Suppressor macrophage treated with lipopolysaccharide for 4 hours (primary cell): ENCODE measurements at regions not wholly inside any gene's neighbourhood (a gene's known extent, or its start where the extent isn't known, plus 50 kb on each side); places are given as distances from the start of the nearest gene placed in this dataset.
A peak's percentile ranks its signal among the peaks of the same experiment; 100 is the strongest.

ENCODE experiments used
- DNase-seq: peaks from one replicate; pipeline ENCODE4 v3.0.0-alpha.2; 2020

- DNase-seq, result peak; percentile 54
Observed at GRCh38 chr14:34212172-34212929, 249.7 kb downstream of the SPTSSA start.

GRCh38 chr14:34211732-34212131, 250.3 kb downstream of the SPTSSA start:
- DNase-seq, result peak; percentile 21

DNA sequence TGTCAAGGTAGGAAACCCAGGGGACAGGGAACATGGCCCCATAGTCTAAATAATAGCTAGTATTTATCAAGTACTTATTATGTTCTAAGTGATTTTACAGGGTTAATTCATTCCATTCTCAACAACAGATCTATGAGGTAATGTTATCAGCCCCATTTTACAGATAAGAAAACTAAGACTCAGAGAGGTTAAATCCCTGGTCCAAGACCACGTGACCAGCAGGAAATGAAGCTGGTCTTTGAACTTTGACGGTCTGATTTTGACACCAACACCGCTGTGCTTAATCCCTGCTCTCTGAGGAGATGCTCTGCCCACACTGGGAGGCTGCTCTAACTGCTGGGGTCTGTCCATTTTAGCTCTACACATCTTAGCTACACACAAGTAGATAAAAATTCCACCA, 253.5 kb downstream of the SPTSSA start:
- DNase-seq, result no peak

GRCh38 chr14:34205799-34206198, 254.9 kb upstream of the EGLN3 start:
- no peak for DNase-seq

DNA sequence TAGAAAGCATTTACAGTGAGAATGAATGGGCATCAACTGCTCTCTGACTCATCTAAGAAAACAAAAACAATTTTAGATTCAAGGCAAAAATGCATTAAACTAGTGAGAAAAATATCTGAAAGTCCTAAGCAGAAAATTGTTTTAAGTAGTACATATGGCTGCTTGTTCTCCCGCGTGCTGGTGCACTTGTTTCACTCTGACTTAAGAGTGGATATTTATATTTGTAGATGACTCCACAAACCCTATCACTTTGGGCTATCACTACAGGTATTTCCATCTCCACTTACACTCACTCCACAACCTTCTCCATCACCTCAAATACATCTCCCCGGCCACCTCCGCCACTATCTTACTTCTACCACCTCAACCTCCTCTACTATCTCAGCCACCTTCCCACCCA, 253.9 kb upstream of the EGLN3 start:
- no peak for DNase-seq

GRCh38 chr14:34203251-34203722, 252.4 kb upstream of the EGLN3 start:
- peak; percentile 25 for DNase-seq

DNA sequence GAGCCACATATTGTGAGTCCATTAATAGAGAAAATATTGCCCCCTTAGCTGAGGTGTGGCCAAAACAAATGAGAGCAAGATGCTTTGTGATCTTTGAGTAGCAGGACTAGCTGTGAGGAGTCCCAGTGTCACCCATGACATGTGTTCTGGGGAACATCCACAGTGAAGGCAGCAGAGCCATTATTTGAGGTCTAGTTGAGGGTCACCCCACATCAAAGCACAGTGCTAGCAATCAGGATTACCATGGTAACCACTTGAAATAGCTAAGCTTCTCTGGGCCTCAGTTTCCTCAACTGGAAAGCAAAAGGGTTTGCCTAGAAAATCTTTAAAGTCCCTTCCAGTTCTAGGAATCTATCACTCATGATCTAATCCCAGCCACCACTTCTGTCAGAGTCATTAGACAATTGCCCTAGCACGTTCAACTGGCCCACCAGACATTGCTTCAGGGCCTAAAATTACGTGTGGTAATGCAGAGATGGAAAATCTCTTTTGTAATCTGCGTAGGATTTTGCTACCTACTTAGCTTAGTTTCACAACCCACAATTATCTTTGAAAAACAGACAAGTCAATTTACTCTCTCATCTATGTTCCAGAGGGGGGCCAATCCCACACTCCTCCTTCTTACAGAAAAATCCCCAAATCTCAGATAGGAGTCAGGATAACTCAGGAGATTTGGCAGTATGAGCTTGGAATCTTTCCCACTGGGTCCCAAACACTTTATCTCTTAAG, 251.2 kb upstream of the EGLN3 start:
- peak; percentile 36 for DNase-seq

DNA sequence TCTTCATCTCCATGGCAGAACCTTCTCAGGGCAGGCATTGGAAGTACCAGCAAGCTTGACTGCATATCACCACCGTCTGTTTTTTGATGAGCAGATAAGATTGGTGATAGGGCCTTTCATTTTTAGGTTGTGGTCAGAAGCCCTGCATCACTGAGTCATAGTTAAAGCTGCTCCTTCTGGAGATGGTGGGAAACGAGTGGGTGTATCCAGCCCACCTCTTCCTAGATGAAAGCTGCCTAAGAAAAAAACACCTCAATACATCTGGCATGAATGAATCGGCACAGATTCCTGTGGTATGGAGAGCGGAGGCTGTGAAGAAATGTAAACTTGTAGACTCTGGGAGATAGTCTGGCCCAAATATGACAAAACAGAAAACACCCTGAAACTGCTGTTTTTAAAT, 248.7 kb upstream of the EGLN3 start:
- no peak for DNase-seq

DNA sequence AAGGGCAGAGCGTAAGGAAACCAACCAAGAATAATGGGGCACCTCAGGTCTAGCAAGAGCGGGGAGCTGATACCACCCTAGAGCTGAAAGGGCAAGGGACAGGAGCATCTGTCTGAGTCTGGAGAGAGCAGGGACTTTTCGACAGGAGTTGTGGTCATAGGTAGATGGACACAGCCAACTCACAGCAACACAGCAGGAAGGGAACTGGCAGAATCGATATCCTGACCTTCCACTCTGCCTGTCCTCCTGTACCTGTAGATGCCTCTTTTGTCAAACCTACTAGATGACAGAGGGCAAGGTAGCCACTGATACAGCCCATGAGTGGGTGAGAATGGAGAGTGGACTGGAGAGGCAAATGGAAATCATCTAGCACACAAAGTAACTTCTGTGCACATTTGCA, 247.2 kb upstream of the EGLN3 start:
- DNase-seq, result no peak

GRCh38 chr14:34195964-34196363, 245.1 kb upstream of the EGLN3 start:
- DNase-seq, result no peak

DNA sequence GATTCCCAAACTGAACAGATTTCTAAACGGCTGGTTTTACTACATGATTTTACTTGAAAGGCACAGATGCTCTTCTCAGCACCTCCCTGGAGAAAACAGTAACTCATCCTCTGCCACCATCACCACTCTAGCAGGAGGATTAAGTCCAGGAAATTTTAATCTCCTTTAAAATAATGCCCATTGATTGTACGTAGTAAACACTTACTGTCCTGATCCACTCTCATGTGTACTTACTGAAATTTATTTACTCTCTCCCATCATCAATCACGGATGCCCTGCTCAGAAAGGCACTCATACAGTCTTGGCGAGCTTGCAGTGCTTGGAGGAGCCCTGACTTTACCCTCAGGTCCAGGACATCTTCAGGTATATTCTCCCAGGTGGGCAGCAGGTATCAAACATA, 239.8 kb upstream of the EGLN3 start:
- DNase-seq, result no peak

DNA sequence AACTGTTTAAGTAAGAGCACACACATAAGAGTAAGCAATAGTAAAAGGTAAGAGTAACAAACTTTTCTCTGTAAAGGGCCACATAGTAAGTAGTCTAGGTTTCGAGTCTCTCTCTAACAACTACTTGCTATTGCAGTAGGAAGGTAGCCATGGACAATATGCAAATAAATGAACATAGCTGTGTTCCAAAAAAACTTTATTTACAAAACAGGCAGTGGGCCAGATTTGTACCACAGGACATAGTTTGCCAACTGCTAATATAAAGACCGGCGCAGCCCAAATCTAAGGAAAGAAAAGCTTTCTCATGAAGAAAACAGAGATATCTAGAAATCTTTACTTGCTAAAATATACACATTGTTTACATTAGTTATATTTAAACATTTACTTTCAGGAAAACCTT, 239.0 kb upstream of the EGLN3 start:
- DNase-seq, result no peak

GRCh38 chr14:34187519-34188044, 236.7 kb upstream of the EGLN3 start:
- DNase-seq, result no peak

- no peak for DNase-seq
Observed at GRCh38 chr14:34187061-34187460, 236.2 kb upstream of the EGLN3 start.

- no peak for DNase-seq
Observed at GRCh38 chr14:34184126-34184525, 233.3 kb upstream of the EGLN3 start.

DNA sequence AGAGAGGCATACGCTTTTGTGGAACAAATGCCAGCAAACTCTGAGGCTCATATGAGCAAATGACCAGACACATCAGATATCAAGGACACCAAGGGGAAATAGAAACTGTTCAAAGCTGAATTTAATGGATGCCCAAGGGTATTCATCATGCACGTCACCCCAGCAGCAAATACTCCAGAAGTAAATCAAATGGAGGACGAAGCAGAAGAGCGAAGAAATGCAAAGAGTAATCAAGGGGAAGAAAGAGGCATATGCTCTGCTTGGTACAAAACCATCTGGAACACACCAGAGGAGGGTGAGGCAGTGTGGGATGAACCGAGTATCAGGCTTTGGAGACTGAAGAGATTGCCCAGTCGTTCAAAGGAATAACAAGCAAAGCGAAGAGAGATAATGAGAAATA, 232.6 kb upstream of the EGLN3 start:
- no peak for DNase-seq

GRCh38 chr14:34181338-34181737, 230.5 kb upstream of the EGLN3 start:
- no peak for DNase-seq

DNA sequence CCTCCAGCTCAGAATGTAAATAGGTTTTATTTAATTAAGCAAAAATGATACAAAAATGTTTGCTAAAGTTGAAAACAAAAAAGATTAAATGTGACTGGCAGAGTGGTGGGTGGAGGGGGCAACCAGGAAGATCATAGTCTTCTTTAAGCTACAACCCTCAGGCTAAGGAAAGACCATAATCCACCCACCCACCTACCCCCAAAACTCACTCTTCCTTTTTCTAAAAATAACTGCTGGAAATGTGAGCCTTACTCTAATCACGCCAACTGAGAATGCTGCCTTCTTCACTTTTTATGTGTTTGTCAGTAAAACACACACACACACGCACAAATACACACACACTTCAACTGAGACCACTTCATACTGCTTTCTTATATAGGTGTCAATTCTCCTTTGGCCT, 230.0 kb upstream of the EGLN3 start:
- no peak for DNase-seq

- DNase-seq, result peak; percentile 51
Observed at GRCh38 chr14:34180434-34180833, 229.6 kb upstream of the EGLN3 start.

DNA sequence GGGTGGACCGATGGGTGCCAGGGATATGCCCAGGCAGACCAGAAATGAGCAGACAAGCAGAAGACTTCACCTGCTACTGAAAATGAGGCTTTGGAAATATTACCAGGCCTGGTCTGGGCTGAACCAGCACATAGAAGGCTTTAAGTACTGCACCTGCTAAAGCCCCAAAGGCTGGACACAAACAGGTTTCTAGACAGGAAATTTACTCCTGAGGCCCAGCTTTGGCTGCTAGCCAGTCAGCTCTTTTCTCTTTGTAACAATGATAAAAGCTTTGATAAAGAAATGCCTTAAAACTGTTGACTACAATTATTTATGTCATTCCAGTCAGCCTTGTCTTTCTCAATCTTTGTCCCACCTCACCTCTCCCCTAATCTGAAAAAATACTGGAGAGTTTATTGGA, 228.9 kb upstream of the EGLN3 start:
- no peak for DNase-seq

DNA sequence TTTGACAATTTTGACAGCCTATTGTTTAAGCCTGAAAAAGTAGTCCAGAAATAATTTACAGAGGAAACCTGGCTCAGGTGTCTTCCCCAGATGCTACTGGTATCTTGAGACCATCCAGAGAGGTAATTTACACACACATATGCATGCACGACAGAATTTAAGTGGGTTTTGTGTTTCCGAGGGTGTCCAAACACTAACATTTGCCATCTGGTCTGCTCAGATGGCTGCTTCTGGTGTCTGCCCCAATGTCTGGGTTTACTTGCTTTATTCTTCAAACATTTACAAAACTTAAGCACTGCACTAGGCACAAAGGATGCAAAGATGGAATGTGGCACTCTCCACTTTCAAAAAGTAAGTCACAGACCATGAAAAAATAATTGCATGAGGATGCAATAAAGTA, 226.6 kb upstream of the EGLN3 start:
- DNase-seq, result no peak

GRCh38 chr14:34175574-34175973, 224.7 kb upstream of the EGLN3 start:
- peak; percentile 16 for DNase-seq

DNA sequence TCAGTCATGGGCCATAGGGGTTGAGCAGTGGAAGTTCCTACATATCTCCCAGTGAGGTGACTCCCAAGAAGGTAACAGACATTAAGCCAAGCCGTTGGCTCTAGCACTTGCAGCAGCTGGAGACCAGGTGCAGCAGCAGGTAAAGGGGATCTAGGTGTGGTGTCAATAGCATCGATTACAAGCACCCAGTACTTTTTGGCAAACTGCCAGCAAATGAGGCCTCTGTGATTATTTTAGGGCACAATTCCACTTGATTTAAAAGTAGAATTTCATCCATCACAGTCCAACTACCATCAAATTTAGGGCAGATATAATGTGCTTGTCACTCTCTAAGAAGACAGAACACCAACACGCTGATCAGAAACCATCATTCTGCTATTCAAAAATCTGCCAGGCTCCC, 224.1 kb upstream of the EGLN3 start:
- no peak for DNase-seq

DNA sequence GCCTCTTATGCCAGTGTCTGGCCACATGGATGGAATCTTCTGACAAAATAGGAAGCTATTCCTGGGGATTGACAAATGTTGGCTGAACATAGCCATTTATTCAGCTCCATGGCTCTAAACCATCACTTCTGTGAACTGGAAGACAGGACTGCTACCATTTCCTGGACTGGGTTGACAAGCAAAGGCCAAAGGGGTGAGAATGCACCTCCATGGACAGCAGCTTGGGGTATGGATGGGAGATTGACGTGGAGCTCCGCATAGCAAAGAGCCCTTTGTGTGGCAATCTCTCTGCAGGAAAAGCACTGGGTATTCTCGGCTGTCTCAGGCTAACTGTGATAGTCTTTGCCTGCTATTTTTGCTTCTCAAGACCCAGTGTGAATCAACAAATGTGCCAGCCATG, 223.0 kb upstream of the EGLN3 start:
- DNase-seq, result no peak
